Hematopoietic multipotent progenitor cell treated with erythropoietin and hydrocortisone succinate and interleukin-3 and kit ligand, for 6 days (in vitro differentiated cells): ENCODE measurements at regions not wholly inside any gene's neighbourhood (a gene's known extent, or its start where the extent isn't known, plus 50 kb on each side); places are given as distances from the start of the nearest gene placed in this dataset.

ENCODE experiments used
- DNase-seq: peaks from one replicate; pipeline ENCODE4 v3.0.0-alpha.2; 2015

GRCh38 chr18:76179257-76179656 lies 315.8 kb downstream of the ZNF516 start:
- no peak for DNase-seq

DNA sequence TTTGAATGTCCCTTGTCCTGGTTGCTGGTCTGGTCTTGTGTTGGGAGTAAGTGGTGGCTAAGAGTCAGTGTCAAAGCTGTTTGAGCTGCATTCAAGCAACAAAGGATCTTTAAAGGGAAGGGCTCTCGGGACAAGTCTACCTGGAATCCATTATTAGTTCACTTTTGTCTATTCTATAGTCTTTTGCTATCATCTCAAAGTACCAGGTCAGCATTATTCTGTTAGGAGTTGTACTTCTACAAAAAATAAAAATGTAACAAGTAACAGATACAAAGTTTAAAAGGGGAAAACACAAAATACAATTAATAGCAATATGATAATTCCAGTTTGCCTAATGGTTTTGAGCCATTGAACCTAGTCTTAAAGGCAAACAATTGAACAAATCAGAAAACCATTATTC lies 317.9 kb downstream of the ZNF516 start:
- DNase-seq = no peak

- no peak for DNase-seq
Observed at GRCh38 chr18:76174451-76174850, 320.6 kb downstream of the ZNF516 start.

- peak; percentile 3 for DNase-seq
Observed at GRCh38 chr18:76169733-76170132, 325.3 kb downstream of the ZNF516 start.

DNA sequence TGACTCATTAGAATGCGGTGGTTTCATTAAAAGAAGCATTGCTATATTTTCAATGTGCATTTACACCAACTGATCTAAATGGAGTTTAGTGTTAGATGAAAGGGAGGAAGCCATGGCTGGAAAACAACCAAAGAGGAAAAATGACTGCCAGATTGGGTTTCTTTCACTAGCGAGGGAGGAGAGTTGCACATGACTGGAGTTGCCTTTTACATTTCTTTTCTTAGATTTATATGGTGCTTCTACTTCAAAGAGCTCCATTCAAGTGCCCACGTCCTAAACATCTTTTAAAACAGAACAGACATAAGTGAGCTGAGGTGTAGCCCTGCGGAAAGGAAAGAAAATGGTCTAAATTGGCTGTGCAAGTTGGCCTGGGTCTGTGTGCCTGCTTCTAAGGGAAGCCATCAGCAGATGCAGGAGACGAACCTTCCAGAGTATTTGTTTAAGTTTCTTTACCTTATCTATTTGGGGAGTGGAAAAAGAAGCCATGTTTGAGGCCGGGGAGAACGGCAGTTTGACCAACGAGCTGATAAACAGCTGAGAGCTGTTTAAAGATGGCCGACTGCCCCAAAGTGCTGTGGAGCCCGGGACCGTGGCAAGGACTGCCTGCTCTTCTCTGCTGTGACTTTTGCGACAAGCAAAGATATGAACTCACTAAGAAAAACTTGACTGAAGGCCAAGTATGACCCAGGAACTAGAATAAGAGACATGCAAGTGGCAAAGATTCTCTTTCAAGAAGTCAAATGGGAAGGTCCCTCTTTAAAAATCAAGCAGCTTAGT lies 327.0 kb downstream of the ZNF516 start:
- no peak for DNase-seq

GRCh38 chr18:76167410-76167809 lies 327.6 kb downstream of the ZNF516 start:
- no peak for DNase-seq

GRCh38 chr18:76162886-76163285 lies 332.2 kb downstream of the ZNF516 start:
- DNase-seq = no peak

- DNase-seq = no peak
Observed at GRCh38 chr18:76161983-76162382, 333.1 kb downstream of the ZNF516 start.

DNA sequence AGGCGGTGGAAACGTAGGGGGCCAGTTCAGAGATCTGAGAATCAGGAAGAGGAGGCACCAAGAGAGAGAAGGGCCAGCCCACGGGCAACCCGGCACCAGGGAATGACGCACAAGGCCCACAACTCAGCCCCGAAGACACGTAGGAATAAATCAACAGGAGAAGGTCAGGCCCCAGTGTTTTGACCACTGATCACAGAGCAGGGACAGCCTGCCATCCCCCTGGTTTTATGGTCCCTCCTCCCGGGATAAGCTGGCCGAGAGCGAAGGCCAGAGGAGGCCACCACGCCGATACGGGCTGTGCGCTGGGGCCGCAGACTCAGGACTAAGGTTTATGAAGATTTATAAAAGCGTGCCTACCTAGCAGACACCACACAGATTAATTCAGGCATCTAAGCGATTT lies 341.4 kb downstream of the ZNF516 start:
- DNase-seq = no peak

DNA sequence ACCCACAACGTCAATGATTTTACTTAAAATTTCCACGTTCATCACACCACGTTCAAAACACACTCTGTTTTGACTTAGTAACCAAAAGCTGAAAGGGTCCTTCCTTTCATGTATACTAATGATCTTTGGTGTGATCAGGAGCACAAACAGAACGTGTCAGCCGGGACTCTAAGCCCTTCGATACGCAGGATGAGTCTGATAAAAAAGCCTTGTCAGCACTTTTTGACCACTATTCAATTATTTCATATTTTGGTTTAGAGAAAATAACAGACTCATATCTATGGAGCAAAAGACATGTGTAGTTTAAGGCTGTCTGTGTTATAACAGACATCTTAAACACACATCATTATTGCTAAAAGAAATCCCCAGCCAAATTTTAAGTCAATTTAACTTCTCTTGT lies 345.3 kb downstream of the ZNF516 start:
- no peak for DNase-seq

DNA sequence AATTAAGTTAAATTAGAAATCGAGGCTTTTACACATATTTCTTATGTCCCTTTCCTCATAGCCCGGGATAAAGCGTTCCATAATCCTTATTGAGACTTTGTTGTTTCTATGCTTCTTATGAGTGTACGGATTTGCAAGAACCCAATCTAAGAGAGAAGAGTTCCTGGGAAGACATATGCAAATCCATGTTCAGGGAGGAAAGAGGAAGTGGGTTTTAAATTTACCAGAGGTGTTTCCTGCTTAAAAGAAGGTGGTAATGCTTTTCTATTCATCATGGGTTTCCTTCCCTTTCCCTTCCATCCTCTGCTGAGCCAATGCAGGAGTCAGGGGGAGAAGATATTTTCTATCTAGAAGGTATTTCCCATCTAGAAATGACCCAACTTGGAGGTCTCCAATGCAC lies 345.8 kb downstream of the ZNF516 start:
- DNase-seq = no peak

DNA sequence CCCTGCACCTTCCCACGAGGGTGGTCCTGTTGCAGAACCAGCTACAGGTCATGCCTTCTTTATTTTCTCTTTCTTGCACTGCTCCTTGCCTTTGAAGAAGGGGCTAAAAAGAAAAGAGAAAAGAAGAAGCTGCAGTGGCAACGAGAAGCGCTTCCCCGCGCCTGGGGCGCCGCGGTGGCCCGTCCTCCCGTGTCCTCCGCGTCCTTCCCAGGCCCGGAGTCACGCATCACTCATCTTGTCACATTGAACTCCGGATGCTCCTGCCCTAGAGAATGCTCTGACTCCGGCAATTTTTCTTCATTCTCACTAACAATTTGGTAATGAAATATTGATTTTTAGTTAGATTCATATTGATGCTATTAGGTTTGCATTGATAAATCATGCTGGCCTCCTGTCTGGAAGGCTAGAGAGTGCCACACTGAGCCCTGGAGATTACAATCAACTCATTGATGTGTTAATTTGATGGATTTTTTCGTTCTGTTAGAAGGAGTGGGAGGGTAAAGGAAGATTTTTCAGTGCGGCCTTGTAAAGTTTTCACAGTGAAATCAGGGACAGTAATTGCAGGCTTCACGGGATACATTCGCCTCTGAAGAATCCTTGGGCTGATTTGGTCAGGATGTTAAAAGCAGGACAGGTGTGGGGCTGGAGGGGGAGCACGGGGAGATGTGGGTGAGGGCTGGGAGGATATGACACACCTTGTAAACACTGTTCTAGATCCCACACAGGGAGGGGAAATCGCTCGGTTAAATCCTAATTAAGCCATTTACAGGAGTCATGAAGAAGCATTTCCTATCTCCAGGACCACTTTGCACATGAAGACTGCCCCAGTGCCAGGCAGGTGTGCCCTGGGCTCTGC lies 349.3 kb downstream of the ZNF516 start:
- no peak for DNase-seq

- no peak for DNase-seq
Observed at GRCh38 chr18:76144844-76145243, 350.2 kb downstream of the ZNF516 start.

GRCh38 chr18:76142611-76143010 lies 352.4 kb downstream of the ZNF516 start:
- DNase-seq = no peak

GRCh38 chr18:76139844-76140243 lies 355.2 kb downstream of the ZNF516 start:
- no peak for DNase-seq

GRCh38 chr18:76137216-76137615 lies 357.8 kb downstream of the ZNF516 start:
- DNase-seq = no peak

DNA sequence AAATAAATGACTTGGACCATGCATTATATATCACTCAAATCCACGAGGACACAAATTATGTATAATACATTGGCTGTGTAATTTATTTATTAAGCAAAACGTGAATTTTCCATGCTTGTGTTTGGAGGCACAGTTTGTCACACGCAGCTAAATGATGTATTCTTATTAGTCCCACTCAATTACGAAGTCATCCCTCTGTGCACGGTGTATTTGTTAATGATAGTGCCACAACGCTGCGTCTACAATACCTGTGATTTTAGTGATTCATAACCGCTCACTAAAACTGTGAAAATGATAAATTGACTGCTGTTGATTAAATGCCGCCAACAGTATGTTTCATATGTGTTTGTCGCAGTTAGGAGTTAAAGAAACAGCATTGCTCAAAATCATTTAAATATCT lies 358.3 kb downstream of the ZNF516 start:
- no peak for DNase-seq

DNA sequence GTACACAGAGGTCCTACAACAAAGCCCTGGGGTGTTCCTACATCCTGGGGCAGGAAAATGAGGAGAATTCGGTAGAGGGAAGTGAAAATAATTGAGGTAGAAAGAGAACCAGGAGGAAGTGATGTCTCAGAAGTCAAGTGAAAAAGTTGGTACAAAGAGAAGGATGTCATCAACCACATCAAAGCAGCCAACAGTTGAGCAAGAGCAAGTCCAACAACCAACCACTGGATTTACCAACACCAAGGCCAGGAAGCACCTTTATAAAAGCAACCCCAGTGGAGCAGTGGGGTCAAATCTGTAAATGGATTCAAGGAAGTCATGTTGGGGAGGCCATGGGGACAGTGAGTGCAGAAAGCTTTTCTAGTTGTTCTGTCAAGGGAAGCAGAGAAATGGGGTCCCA lies 360.4 kb downstream of the ZNF516 start:
- peak; percentile 2 for DNase-seq

- no peak for DNase-seq
Observed at GRCh38 chr18:76133873-76134272, 361.2 kb downstream of the ZNF516 start.

GRCh38 chr18:76131738-76132137 lies 363.3 kb downstream of the ZNF516 start:
- peak; percentile 5 for DNase-seq

DNA sequence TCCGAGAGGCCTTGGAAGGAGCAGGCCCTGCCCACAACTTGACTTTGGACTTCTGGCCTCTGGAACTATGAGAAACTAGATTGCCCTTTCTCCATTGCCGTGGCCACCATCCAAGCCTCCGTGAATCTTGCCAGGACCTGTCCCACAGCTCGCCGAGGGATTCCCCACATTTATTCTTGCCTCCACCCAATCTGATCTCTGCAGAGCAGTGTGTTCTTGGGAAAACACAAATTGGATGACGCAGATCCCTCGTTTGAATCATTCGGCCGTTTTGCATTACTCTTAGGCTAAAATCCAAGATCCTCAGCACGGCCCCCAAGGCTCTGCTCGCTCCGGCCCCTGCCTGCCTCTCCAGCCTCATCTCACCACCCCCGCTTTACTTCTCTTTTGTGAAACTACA lies 364.2 kb downstream of the ZNF516 start:
- no peak for DNase-seq

DNA sequence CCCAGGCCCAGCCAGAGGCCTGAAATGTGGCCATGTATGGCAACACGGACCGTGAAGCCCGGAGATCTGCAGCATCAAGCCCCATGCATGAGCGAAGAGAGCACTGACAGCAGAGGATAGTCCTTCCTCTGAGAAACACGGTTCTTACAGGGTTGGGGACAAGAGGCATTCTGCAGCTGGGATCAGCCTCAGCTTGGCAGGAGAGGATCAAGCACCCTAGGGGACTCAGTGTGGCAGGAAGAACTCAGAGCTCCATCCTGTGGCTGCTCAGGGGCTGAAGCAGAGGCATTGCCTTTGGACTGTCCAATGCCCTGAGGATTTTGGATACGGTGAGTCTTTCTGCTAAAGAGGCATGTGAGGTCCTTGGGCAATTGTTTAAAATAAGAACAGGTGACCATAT lies 368.7 kb downstream of the ZNF516 start:
- no peak for DNase-seq

DNA sequence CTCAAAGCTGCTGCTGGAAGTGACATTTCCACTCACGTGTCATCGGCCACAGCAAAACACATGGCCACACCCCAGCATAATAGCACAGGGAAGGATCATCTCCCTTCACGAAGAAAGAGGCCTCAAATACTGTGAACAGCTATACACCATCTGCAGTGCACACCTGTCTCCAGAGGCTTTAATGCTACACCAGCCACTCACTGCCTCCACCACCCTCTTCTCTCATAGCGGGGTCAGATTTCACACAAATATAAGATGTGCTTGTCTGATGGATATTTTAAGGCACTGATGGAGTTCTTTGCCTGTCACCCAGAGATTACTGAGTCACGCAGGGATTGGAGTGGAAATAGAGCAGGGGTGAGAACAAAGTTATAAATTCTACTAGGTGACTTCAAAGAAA lies 374.0 kb downstream of the ZNF516 start:
- DNase-seq = no peak

- DNase-seq = no peak
Observed at GRCh38 chr18:76115580-76115979, 379.5 kb downstream of the ZNF516 start.
